OCI-LY1 (cell line): ENCODE measurements at regions not wholly inside any gene's neighbourhood (a gene's known extent, or its start where the extent isn't known, plus 50 kb on each side); places are given as distances from the start of the nearest gene placed in this dataset.

Experiments
- EZH2 ChIP-seq: fragments of 200-600 bp; sonication (generic), shearing (Covaris generic); IDR thresholded peaks from 2 replicates; pipeline ENCODE4 v1.8.0; 2017; ENCODE audit warnings: borderline replicate concordance, mixed run types, mild to moderate bottlenecking, antibody characterized with exemption, low read length, moderate library complexity, mixed read lengths
- TF ChIP-seq, protein P1 (sequence below): fragments of 200-600 bp; sonication (generic), shearing (Covaris generic); IDR thresholded peaks from 2 replicates; pipeline ENCODE4 v1.5.1; 2017; ENCODE audit warnings: mild to moderate bottlenecking, antibody characterized with exemption, low read length, moderate library complexity, mixed read lengths

DNA sequence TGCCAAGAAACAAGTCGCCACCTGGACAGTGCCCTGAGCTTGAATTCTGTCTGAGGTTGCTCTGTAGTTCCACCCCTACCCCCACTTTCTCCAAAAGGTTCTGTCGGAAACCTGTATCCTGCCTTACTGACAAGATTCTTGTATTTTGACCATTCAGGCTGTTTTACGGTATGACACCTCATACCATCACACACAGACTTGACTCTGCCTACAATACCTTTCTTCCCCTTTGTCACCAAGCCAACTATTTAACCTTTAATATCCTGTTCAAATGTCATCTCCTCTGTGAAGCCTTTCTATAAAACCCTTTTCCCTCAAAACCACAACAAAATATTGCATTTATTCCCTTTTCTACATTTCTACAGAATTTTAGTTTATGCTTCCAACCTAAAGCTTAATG, 161.9 kb downstream of the VSIG4 start:
- TF ChIP-seq, protein P1, sequence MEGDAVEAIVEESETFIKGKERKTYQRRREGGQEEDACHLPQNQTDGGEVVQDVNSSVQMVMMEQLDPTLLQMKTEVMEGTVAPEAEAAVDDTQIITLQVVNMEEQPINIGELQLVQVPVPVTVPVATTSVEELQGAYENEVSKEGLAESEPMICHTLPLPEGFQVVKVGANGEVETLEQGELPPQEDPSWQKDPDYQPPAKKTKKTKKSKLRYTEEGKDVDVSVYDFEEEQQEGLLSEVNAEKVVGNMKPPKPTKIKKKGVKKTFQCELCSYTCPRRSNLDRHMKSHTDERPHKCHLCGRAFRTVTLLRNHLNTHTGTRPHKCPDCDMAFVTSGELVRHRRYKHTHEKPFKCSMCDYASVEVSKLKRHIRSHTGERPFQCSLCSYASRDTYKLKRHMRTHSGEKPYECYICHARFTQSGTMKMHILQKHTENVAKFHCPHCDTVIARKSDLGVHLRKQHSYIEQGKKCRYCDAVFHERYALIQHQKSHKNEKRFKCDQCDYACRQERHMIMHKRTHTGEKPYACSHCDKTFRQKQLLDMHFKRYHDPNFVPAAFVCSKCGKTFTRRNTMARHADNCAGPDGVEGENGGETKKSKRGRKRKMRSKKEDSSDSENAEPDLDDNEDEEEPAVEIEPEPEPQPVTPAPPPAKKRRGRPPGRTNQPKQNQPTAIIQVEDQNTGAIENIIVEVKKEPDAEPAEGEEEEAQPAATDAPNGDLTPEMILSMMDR = no peak
- no peak for TF ChIP-seq EZH2
